GM19239 (cell line): ENCODE measurements at regions not wholly inside any gene's neighbourhood (a gene's known extent, or its start where the extent isn't known, plus 50 kb on each side); places are given as distances from the start of the nearest gene placed in this dataset.
"Not testable (repeated sequence)": the region's sequence is repeated elsewhere in the genome, so short reads cannot be mapped to it uniquely, and the experiment has no call there.

ENCODE experiments used
- DNase-seq: peaks from one replicate; pipeline ENCODE4 v3.0.0; 2011; ENCODE audit warnings: low spot score; ENCODE audit not compliant: insufficient read length
- FAIRE-seq: peaks from 2 replicates; lab custom pipeline; 2011; peaks lifted over from hg19 to GRCh38; lab: Jason Lieb, UNC

GRCh38 chrX:148080593-148080992, 99.5 kb downstream of the FMR1NB start:
- DNase-seq = no peak
- FAIRE-seq = no peak

- no peak for DNase-seq
- FAIRE-seq = no peak
These were observed 103.5 kb downstream of the FMR1NB start for GRCh38 chrX:148084611-148085010.

GRCh38 chrX:148120151-148120550, 139.0 kb downstream of the FMR1NB start:
- DNase-seq (no peak), FAIRE-seq (no peak)

- FAIRE-seq = no peak
- no peak for DNase-seq
These were observed 140.0 kb downstream of the FMR1NB start for GRCh38 chrX:148120999-148121623.

- DNase-seq = not testable (repeated sequence)
These were observed 147.9 kb downstream of the FMR1NB start for GRCh38 chrX:148128872-148129505.

GRCh38 chrX:148133105-148133725, 152.1 kb downstream of the FMR1NB start:
- DNase-seq = no peak
- FAIRE-seq = no peak

More at GRCh38 chrX:148128872-148129505, 147.9 kb downstream of the FMR1NB start:
- FAIRE-seq = not testable (repeated sequence)

GRCh38 chrX:148134578-148134977, 153.4 kb downstream of the FMR1NB start:
- DNase-seq (no peak), FAIRE-seq (no peak)

- DNase-seq (no peak), FAIRE-seq (no peak)
These were observed 154.6 kb downstream of the FMR1NB start for GRCh38 chrX:148135738-148136137.

- FAIRE-seq (no peak), DNase-seq (no peak)
These were observed 165.0 kb downstream of the FMR1NB start for GRCh38 chrX:148146121-148146520.

GRCh38 chrX:148156986-148157385, 175.8 kb downstream of the FMR1NB start:
- FAIRE-seq = no peak
- no peak for DNase-seq

- FAIRE-seq (no peak), DNase-seq (no peak)
These were observed 178.7 kb downstream of the FMR1NB start for GRCh38 chrX:148159796-148160195.

GRCh38 chrX:148161701-148162100, 180.6 kb downstream of the FMR1NB start:
- no peak for FAIRE-seq
- no peak for DNase-seq

GRCh38 chrX:148185631-148186030, 204.5 kb downstream of the FMR1NB start:
- no peak for DNase-seq
- no peak for FAIRE-seq

GRCh38 chrX:148192547-148192946, 211.4 kb downstream of the FMR1NB start:
- FAIRE-seq (no peak), DNase-seq (no peak)

- DNase-seq (no peak), FAIRE-seq (no peak)
These were observed 212.6 kb downstream of the FMR1NB start for GRCh38 chrX:148193759-148194158.

- FAIRE-seq = no peak
These were observed 222.4 kb downstream of the FMR1NB start for GRCh38 chrX:148203531-148203930.

GRCh38 chrX:148204195-148204594, 223.1 kb downstream of the FMR1NB start:
- peak; percentile 72 for FAIRE-seq
- no peak for DNase-seq

More at GRCh38 chrX:148203531-148203930, 222.4 kb downstream of the FMR1NB start:
- DNase-seq = no peak

GRCh38 chrX:148214786-148215185, 233.6 kb downstream of the FMR1NB start:
- FAIRE-seq = no peak

GRCh38 chrX:148215726-148216125, 234.6 kb downstream of the FMR1NB start:
- FAIRE-seq = no peak
- DNase-seq = no peak

More at GRCh38 chrX:148214786-148215185, 233.6 kb downstream of the FMR1NB start:
- DNase-seq = no peak

GRCh38 chrX:148223361-148223760, 242.2 kb downstream of the FMR1NB start:
- FAIRE-seq (peak; percentile 72), DNase-seq (no peak)

GRCh38 chrX:148228521-148228920, 247.4 kb downstream of the FMR1NB start:
- FAIRE-seq (no peak), DNase-seq (no peak)
